ENCODE measurements at regions not wholly inside any gene's neighbourhood (a gene's known extent, or its start where the extent isn't known, plus 50 kb on each side); places are given as distances from the start of the nearest gene placed in this dataset.

GRCh38 chr11:57972013-57972367 is 51.7 kb upstream of the OR9Q1 start:
- no peaks in the 10 kb centered on the region for H3K36me3 ChIP-seq (ENCODE audit: insufficient read depth, low read depth, low read length)
- no peaks in the 10 kb centered on the region for H3K27me3 ChIP-seq (ENCODE audit: insufficient read depth, low read length)
- no peak overlapping the region for H3K27ac ChIP-seq (ENCODE audit: low read length)
- no peaks in the 10 kb centered on the region for H3K4me1 ChIP-seq (ENCODE audit: insufficient read depth, low read length)
- H3K9ac ChIP-seq (ENCODE audit: low read depth, low read length), result no peak overlapping the region
- H3K9me3 ChIP-seq (ENCODE audit: insufficient read depth, low read depth, low read length), result no peaks in the 10 kb centered on the region
- H3K4me3 ChIP-seq (ENCODE audit: low read length), result no peak overlapping the region

All from iPS-20b (cell line).